ENCODE measurements at regions not wholly inside any gene's neighbourhood (a gene's known extent, or its start where the extent isn't known, plus 50 kb on each side); places are given as distances from the start of the nearest gene placed in this dataset.

DNA sequence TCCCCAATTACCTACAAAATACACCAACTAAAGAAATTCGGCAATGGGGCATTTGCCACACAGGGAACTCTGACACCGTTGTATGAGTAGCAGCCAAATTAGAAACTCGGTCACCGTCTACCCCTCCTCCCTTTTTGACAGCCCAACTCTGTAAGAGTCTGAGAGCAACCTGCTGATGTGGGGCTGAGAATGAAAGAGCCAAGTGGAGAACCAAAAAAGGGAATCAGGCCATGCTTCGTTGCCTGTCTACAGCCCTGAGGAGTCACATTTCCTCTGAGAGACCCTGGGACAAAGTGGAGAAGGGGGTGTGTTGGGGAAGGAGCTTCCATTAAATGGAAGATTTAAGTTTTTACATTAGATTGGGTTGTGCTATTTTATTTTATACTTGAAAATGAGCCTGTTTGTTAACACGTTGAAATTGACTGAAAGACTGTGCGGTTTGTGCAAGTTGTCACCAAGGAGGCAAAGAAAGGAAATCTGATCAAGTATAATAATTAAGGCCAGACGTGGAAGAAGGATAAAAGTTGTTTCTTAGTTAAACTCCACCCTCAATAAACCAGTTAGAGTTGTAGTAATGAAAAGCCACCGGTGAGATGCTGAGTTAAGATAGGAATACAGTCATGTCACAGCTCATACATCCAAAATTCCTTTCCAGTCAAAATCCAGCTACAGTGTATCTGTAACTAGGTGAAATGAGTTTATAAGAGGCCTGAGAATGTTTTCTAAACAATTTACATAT, 131.7 kb upstream of the CREB1 start:
- no peaks in the 10 kb centered on the region for H3K9me3 ChIP-seq
- H3K27ac ChIP-seq: no peak overlapping the region
- TF ChIP-seq, protein P1, sequence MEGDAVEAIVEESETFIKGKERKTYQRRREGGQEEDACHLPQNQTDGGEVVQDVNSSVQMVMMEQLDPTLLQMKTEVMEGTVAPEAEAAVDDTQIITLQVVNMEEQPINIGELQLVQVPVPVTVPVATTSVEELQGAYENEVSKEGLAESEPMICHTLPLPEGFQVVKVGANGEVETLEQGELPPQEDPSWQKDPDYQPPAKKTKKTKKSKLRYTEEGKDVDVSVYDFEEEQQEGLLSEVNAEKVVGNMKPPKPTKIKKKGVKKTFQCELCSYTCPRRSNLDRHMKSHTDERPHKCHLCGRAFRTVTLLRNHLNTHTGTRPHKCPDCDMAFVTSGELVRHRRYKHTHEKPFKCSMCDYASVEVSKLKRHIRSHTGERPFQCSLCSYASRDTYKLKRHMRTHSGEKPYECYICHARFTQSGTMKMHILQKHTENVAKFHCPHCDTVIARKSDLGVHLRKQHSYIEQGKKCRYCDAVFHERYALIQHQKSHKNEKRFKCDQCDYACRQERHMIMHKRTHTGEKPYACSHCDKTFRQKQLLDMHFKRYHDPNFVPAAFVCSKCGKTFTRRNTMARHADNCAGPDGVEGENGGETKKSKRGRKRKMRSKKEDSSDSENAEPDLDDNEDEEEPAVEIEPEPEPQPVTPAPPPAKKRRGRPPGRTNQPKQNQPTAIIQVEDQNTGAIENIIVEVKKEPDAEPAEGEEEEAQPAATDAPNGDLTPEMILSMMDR (IDR thresholded peaks at IDR 0.05): no peak
- no peak for TF ChIP-seq POLR2A (IDR thresholded peaks at IDR 0.05)
- 57 to 64% methylated on average over 9 of the region's 9 CpGs for WGBS, 2 donors
- intact Hi-C loops (cut with DNase I): no loop called here
- no peak overlapping the region for H3K4me3 ChIP-seq (replicated peaks in 1 of 3)
- DNase-seq: no peak
- H3K4me1 ChIP-seq: no peaks in the 10 kb centered on the region
- H3K36me3 ChIP-seq: no peaks in the 10 kb centered on the region
- no peaks in the 10 kb centered on the region for H3K27me3 ChIP-seq

DNA sequence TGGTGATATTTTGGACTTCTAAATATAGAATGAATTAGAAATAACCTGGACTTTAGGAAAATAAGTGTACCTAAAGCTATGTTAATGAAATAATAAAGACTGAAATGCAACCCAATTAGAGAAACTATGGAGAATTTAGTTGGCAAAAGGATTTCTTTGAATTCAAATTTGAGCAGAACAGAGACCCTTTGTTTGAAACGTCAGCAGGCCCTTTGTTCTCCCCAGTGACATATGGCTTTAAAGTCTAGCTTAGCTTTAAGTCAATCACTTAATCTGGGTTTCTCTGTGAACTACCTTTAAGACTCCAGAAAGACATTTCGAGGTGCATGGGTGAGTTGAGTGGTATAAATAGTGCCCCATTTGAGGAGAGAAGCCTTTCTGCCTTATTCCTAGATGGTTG, 130.5 kb upstream of the CREB1 start:
- DNase-seq: no peak
- Histone ChIP-seq H3K9me3 (no peaks in the 10 kb centered on the region), H3K36me3 (no peaks in the 10 kb centered on the region), H3K4me3 (replicated peaks in 1 of 3) (no peak overlapping the region), H3K27me3 (no peaks in the 10 kb centered on the region), H3K27ac (no peak overlapping the region), H3K4me1 (no peaks in the 10 kb centered on the region)
- intact Hi-C loops (cut with DNase I): no loop called here
- WGBS, 2 donors: 71 to 82% methylated on average over 2 of the region's 2 CpGs
- TF ChIP-seq, protein P1 (IDR thresholded peaks at IDR 0.05): no peak
- TF ChIP-seq POLR2A (IDR thresholded peaks at IDR 0.05): no peak

DNA sequence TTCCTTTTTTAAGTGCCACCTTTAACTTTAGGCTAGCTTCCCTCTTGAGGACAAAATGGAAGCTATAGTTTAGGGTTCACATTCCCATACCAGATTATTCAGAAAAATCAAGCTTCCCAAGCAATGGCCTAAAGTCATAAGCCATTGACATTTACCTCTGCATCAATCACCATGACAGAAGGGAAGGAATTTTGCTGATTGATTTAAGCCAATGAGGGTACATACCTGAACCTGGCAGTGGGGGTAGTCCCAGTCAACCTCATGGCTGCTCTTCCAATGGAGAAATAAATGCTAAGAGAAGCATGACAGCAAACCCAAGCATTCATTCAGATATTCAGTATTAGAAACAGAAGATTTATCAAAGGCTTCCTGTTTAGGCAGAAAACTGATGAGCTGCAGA, 128.4 kb upstream of the CREB1 start:
- no peak overlapping the region for H3K27ac ChIP-seq
- no peaks in the 10 kb centered on the region for H3K36me3 ChIP-seq
- TF ChIP-seq, protein P1 (IDR thresholded peaks at IDR 0.05): no peak
- TF ChIP-seq POLR2A (IDR thresholded peaks at IDR 0.05): no peak
- H3K27me3 ChIP-seq: no peaks in the 10 kb centered on the region
- intact Hi-C loops (cut with DNase I): no loop called here
- H3K4me1 ChIP-seq: no peaks in the 10 kb centered on the region
- H3K4me3 ChIP-seq (replicated peaks in 1 of 3): no peak overlapping the region
- DNase-seq: no peak
- H3K9me3 ChIP-seq: no peaks in the 10 kb centered on the region

DNA sequence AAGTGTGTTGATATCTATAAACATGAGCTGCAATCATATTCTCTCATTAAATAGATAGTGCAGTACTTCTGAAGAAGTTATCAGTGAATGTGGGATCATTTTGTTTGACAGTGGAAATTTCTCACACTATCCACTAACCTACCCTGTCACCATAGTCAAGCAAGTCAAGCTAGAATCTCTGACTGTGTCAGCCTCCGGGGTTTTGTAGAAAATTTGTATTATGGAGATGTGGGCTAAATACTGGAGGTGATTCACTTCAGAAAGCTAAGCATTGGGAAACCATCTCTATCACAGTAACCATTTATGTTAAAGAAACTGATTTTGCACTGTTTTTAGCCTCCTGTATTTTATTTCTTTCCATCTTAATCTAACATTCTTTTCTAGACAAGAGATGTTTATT, 126.6 kb upstream of the CREB1 start:
- WGBS, 2 donors: 93 to 96% methylated on average over 1 of the region's 1 CpG
- no peaks in the 10 kb centered on the region for H3K4me1 ChIP-seq
- no peak overlapping the region for H3K4me3 ChIP-seq (replicated peaks in 1 of 3)
- H3K36me3 ChIP-seq: no peaks in the 10 kb centered on the region
- no peak for DNase-seq
- H3K9me3 ChIP-seq: no peaks in the 10 kb centered on the region
- no peak for TF ChIP-seq POLR2A (IDR thresholded peaks at IDR 0.05)
- TF ChIP-seq, protein P1 (IDR thresholded peaks at IDR 0.05): no peak
- intact Hi-C loops (cut with DNase I): no loop called here
- H3K27ac ChIP-seq: no peak overlapping the region
- H3K27me3 ChIP-seq: no peaks in the 10 kb centered on the region

DNA sequence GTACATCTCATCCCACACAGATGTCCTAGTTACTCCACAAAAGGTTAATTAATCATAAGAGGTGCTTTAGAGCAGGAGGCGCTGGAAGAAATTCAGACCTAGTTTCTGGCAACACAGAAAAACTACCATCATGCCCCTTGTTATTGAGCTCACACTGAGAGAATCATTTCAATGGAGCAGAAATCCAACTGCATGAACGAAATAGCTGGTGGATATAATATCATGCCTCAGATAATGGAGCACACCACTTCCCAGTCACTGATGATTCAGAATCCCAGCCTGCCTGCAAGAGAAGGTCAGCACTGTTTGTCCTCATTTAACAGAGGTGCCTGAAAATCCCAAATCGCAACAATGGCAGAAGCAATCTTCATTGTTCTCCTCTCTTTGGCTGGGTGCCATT, 125.8 kb upstream of the CREB1 start:
- TF ChIP-seq, protein P1 (IDR thresholded peaks at IDR 0.05): no peak
- TF ChIP-seq POLR2A (IDR thresholded peaks at IDR 0.05): no peak
- Histone ChIP-seq H3K36me3 (no peaks in the 10 kb centered on the region), H3K4me3 (replicated peaks in 1 of 3) (no peak overlapping the region), H3K27me3 (no peaks in the 10 kb centered on the region), H3K9me3 (no peaks in the 10 kb centered on the region), H3K4me1 (peaks cover 0 to 4% of the 10 kb centered on the region in 2 donors), H3K27ac (no peak overlapping the region)
- 88 to 90% methylated on average over 3 of the region's 3 CpGs for WGBS, 2 donors
- no peak for DNase-seq
- intact Hi-C loops (cut with DNase I): no loop called here

All from thyroid gland (tissue), 4 donors.